GM23338 (cell line): ENCODE measurements at regions not wholly inside any gene's neighbourhood (a gene's known extent, or its start where the extent isn't known, plus 50 kb on each side); places are given as distances from the start of the nearest gene placed in this dataset.

Experiments used
- ATAC-seq: fragments of 200-7000 bp; cut with Tn5 transposase; 3 replicates; pipeline ENCODE4 v1.9.1; 2020
- DNase-seq: peaks from one replicate; pipeline ENCODE4 v3.0.0-alpha.2; 2015; ENCODE audit warnings: low spot score
- H2AFZ ChIP-seq: fragments of 200-600 bp; sonication (generic); 2 replicates; pipeline ENCODE4 v1.8.0; 2016; ENCODE audit warnings: antibody characterized with exemption, mild to moderate bottlenecking, moderate library complexity
- H3F3A ChIP-seq: fragments of 200-600 bp; sonication (generic); replicated peaks from 2 replicates; pipeline ENCODE4 v1.8.0; 2017; ENCODE audit warnings: antibody characterized with exemption, mixed run types, low read depth
- H3K27ac ChIP-seq: fragments of 200-600 bp; sonication (generic); 2 replicates; pipeline ENCODE4 v1.6.1; 2016; ENCODE audit warnings: low read depth
- H3K27me3 ChIP-seq: fragments of 200-600 bp; sonication (generic); 2 replicates; pipeline ENCODE4 v1.8.0; 2016; ENCODE audit warnings: mild to moderate bottlenecking, mixed run types, moderate library complexity; ENCODE audit not compliant: insufficient read depth
- H3K36me3 ChIP-seq: fragments of 200-600 bp; sonication (generic); 2 replicates; pipeline ENCODE4 v1.8.0; 2016; ENCODE audit warnings: mild to moderate bottlenecking; ENCODE audit not compliant: insufficient read depth
- H3K4me1 ChIP-seq: fragments of 200-600 bp; sonication (generic); 2 replicates; pipeline ENCODE4 v1.8.0; 2016; ENCODE audit warnings: mild to moderate bottlenecking, moderate library complexity; ENCODE audit not compliant: insufficient read depth
- H3K4me2 ChIP-seq: fragments of 200-600 bp; sonication (generic); 2 replicates; pipeline ENCODE4 v1.7.1; 2017; ENCODE audit warnings: mixed run types
- H3K4me3 ChIP-seq: fragments of 200-600 bp; sonication (generic); 2 replicates; pipeline ENCODE4 v1.6.1; 2016; ENCODE audit warnings: mixed run types
- H3K79me2 ChIP-seq: fragments of 200-600 bp; sonication (generic); replicated peaks from 2 replicates; pipeline ENCODE4 v1.8.0; 2017; ENCODE audit warnings: mild to moderate bottlenecking; ENCODE audit not compliant: insufficient read depth
- H3K9me2 ChIP-seq: fragments of 200-600 bp; sonication (generic); 2 replicates; pipeline ENCODE4 v1.8.0; 2017; ENCODE audit not compliant: insufficient read depth
- H4K20me1 ChIP-seq: fragments of 200-600 bp; sonication (generic); replicated peaks from 2 replicates; pipeline ENCODE4 v1.8.0; 2017; ENCODE audit warnings: mild to moderate bottlenecking; ENCODE audit not compliant: insufficient read depth
- H3K27ac Mint-ChIP-seq: 2 replicates; pipeline ENCODE4 v1.8.0; 2020; ENCODE audit warnings: inconsistent platforms, mild to moderate bottlenecking, moderate library complexity, mixed read lengths
- H3K27me3 Mint-ChIP-seq: 3 replicates; pipeline ENCODE4 v1.8.0; 2022; ENCODE audit warnings: low read depth, mild to moderate bottlenecking, moderate library complexity, mixed read lengths, inconsistent platforms; ENCODE audit not compliant: insufficient read depth, poor library complexity
- H3K36me3 Mint-ChIP-seq: 3 replicates; pipeline ENCODE4 v1.8.0; 2021; ENCODE audit warnings: low read depth, mild to moderate bottlenecking, inconsistent platforms, moderate library complexity, mixed read lengths
- H3K4me1 Mint-ChIP-seq: 3 replicates; pipeline ENCODE4 v1.8.0; 2020; ENCODE audit warnings: mild to moderate bottlenecking, inconsistent platforms, mixed read lengths
- H3K4me3 Mint-ChIP-seq: 3 replicates; pipeline ENCODE4 v1.8.0; 2021; ENCODE audit warnings: moderate library complexity, mild to moderate bottlenecking, inconsistent platforms, mixed read lengths
- H3K9me3 Mint-ChIP-seq: 3 replicates; pipeline ENCODE4 v1.8.0; 2020; ENCODE audit warnings: moderate library complexity, mild to moderate bottlenecking, inconsistent platforms, mixed read lengths
- CREB1 ChIP-seq: fragments of 250-450 bp; sonication (Bioruptor Pico); IDR thresholded peaks from 2 replicates; pipeline ENCODE4 v1.5.0; 2020; ENCODE audit warnings: low read depth, mild to moderate bottlenecking, moderate library complexity
- EZH2 ChIP-seq: fragments of 200-600 bp; sonication (generic); IDR thresholded peaks from one replicate; pipeline ENCODE4 v1.8.0; 2017; ENCODE audit warnings: antibody characterized with exemption, mild to moderate bottlenecking, low read depth; ENCODE audit not compliant: unreplicated experiment
- EZH2phosphoT487 ChIP-seq: fragments of 200-600 bp; sonication (generic); IDR thresholded peaks from one replicate; pipeline ENCODE4 v1.8.1; 2018; ENCODE audit warnings: antibody characterized with exemption; ENCODE audit not compliant: unreplicated experiment
- JUNB ChIP-seq: IDR thresholded peaks from one replicate; pipeline ENCODE4 v1.6.1; 2016; ENCODE audit warnings: antibody characterized with exemption; ENCODE audit not compliant: unreplicated experiment
- NANOG ChIP-seq: IDR thresholded peaks from 2 replicates; pipeline ENCODE4 v1.6.1; 2016; ENCODE audit warnings: antibody characterized with exemption, borderline replicate concordance
- POLR2AphosphoS5 ChIP-seq: IDR thresholded peaks from 2 replicates; pipeline ENCODE4 v1.6.1; 2016; ENCODE audit warnings: antibody characterized with exemption, low read depth
- STAT1 ChIP-seq: IDR thresholded peaks from one replicate; pipeline ENCODE4 v1.6.1; 2016; ENCODE audit warnings: antibody characterized with exemption; ENCODE audit not compliant: unreplicated experiment
- ZNF114 ChIP-seq: fragments of 250-450 bp; sonication (Bioruptor Pico); IDR thresholded peaks from 2 replicates; pipeline ENCODE4 v1.5.0; 2020; ENCODE audit warnings: mild to moderate bottlenecking, moderate library complexity
- ZNF331 ChIP-seq: fragments of 250-450 bp; sonication (Bioruptor Pico); IDR thresholded peaks from 2 replicates; pipeline ENCODE4 v1.5.0; 2020; ENCODE audit warnings: low read depth, mild to moderate bottlenecking, moderate library complexity
- TF ChIP-seq, protein P1 (sequence below), 2 experiments: fragments of 200-600 bp in 1 of 2; sonication (generic) in 1 of 2; conservative IDR thresholded peaks; 2 replicates each; pipeline versions ENCODE4 v1.5.1 to v1.6.1; 2016 to 2017; ENCODE audit warnings: antibody characterized with exemption in 2 of 2, low read depth in 2 of 2, mild to moderate bottlenecking in 2 of 2, moderate library complexity in 1 of 2
- TF ChIP-seq, protein P2 (sequence below): IDR thresholded peaks from 2 replicates; pipeline ENCODE4 v1.6.1; 2016; ENCODE audit warnings: antibody characterized with exemption
- TF ChIP-seq, protein P3 (sequence below): fragments of 250-450 bp; sonication (Bioruptor Pico); IDR thresholded peaks from 2 replicates; pipeline ENCODE4 v1.5.0; 2020; ENCODE audit warnings: mild to moderate bottlenecking, moderate library complexity
- TF ChIP-seq, protein P4 (sequence below): IDR thresholded peaks from one replicate; pipeline ENCODE4 v1.6.1; 2018; ENCODE audit warnings: antibody characterized with exemption; ENCODE audit not compliant: unreplicated experiment

DNA sequence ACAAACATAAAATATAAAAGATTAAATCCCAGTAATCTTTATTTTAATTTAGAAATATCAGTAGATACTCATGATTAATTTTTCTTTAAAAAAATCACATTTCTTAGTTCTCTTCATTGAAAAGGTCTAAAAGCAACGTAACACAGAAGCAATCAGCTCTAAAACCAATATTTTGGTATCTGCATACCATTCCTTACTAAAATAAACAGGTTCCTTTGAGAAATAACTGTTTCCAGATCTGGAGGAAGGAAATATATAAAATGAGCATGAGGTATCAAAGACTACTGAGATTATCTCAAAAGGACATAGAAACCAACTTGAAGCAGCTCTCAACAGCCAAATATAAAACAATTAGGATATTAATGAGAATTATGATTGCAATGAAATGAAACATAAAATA lies 301.0 kb upstream of the GNAI1 start:
- no peak for ATAC-seq
- no peaks in the 10 kb centered on the region for H3K27me3 ChIP-seq
- no peak overlapping the region for H3K4me3 ChIP-seq
- no peak overlapping the region for H3K27ac Mint-ChIP-seq
- H3K27me3 Mint-ChIP-seq, result no peaks in the 10 kb centered on the region
- no peak overlapping the region for H2AFZ ChIP-seq
- no peaks in the 10 kb centered on the region for H3F3A ChIP-seq
- no peaks in the 10 kb centered on the region for H3K4me1 Mint-ChIP-seq
- no peaks in the 10 kb centered on the region for H3K9me2 ChIP-seq
- no peaks in the 10 kb centered on the region for H3K79me2 ChIP-seq
- H3K4me3 Mint-ChIP-seq, result no peak overlapping the region
- H3K4me1 ChIP-seq, result no peaks in the 10 kb centered on the region
- no peaks in the 10 kb centered on the region for H3K36me3 Mint-ChIP-seq
- H4K20me1 ChIP-seq, result no peaks in the 10 kb centered on the region
- no peak for DNase-seq
- no peaks in the 10 kb centered on the region for H3K9me3 Mint-ChIP-seq
- TF ChIP-seq POLR2AphosphoS5 (no peak), STAT1 (no peak), EZH2 (no peak), ZNF331 (CRISPR knock-in tag) (no peak), ZNF114 (CRISPR knock-in tag) (no peak), JUNB (no peak), EZH2phosphoT487 (no peak), CREB1 (no peak), NANOG (no peak)
- TF ChIP-seq, protein P1, sequence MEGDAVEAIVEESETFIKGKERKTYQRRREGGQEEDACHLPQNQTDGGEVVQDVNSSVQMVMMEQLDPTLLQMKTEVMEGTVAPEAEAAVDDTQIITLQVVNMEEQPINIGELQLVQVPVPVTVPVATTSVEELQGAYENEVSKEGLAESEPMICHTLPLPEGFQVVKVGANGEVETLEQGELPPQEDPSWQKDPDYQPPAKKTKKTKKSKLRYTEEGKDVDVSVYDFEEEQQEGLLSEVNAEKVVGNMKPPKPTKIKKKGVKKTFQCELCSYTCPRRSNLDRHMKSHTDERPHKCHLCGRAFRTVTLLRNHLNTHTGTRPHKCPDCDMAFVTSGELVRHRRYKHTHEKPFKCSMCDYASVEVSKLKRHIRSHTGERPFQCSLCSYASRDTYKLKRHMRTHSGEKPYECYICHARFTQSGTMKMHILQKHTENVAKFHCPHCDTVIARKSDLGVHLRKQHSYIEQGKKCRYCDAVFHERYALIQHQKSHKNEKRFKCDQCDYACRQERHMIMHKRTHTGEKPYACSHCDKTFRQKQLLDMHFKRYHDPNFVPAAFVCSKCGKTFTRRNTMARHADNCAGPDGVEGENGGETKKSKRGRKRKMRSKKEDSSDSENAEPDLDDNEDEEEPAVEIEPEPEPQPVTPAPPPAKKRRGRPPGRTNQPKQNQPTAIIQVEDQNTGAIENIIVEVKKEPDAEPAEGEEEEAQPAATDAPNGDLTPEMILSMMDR (conservative IDR thresholded peaks at IDR 0.05; ENCODE audit: low read depth in 2 of 2), result no peak
- TF ChIP-seq, protein P2, sequence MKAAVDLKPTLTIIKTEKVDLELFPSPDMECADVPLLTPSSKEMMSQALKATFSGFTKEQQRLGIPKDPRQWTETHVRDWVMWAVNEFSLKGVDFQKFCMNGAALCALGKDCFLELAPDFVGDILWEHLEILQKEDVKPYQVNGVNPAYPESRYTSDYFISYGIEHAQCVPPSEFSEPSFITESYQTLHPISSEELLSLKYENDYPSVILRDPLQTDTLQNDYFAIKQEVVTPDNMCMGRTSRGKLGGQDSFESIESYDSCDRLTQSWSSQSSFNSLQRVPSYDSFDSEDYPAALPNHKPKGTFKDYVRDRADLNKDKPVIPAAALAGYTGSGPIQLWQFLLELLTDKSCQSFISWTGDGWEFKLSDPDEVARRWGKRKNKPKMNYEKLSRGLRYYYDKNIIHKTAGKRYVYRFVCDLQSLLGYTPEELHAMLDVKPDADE, result no peak
- TF ChIP-seq, protein P3, sequence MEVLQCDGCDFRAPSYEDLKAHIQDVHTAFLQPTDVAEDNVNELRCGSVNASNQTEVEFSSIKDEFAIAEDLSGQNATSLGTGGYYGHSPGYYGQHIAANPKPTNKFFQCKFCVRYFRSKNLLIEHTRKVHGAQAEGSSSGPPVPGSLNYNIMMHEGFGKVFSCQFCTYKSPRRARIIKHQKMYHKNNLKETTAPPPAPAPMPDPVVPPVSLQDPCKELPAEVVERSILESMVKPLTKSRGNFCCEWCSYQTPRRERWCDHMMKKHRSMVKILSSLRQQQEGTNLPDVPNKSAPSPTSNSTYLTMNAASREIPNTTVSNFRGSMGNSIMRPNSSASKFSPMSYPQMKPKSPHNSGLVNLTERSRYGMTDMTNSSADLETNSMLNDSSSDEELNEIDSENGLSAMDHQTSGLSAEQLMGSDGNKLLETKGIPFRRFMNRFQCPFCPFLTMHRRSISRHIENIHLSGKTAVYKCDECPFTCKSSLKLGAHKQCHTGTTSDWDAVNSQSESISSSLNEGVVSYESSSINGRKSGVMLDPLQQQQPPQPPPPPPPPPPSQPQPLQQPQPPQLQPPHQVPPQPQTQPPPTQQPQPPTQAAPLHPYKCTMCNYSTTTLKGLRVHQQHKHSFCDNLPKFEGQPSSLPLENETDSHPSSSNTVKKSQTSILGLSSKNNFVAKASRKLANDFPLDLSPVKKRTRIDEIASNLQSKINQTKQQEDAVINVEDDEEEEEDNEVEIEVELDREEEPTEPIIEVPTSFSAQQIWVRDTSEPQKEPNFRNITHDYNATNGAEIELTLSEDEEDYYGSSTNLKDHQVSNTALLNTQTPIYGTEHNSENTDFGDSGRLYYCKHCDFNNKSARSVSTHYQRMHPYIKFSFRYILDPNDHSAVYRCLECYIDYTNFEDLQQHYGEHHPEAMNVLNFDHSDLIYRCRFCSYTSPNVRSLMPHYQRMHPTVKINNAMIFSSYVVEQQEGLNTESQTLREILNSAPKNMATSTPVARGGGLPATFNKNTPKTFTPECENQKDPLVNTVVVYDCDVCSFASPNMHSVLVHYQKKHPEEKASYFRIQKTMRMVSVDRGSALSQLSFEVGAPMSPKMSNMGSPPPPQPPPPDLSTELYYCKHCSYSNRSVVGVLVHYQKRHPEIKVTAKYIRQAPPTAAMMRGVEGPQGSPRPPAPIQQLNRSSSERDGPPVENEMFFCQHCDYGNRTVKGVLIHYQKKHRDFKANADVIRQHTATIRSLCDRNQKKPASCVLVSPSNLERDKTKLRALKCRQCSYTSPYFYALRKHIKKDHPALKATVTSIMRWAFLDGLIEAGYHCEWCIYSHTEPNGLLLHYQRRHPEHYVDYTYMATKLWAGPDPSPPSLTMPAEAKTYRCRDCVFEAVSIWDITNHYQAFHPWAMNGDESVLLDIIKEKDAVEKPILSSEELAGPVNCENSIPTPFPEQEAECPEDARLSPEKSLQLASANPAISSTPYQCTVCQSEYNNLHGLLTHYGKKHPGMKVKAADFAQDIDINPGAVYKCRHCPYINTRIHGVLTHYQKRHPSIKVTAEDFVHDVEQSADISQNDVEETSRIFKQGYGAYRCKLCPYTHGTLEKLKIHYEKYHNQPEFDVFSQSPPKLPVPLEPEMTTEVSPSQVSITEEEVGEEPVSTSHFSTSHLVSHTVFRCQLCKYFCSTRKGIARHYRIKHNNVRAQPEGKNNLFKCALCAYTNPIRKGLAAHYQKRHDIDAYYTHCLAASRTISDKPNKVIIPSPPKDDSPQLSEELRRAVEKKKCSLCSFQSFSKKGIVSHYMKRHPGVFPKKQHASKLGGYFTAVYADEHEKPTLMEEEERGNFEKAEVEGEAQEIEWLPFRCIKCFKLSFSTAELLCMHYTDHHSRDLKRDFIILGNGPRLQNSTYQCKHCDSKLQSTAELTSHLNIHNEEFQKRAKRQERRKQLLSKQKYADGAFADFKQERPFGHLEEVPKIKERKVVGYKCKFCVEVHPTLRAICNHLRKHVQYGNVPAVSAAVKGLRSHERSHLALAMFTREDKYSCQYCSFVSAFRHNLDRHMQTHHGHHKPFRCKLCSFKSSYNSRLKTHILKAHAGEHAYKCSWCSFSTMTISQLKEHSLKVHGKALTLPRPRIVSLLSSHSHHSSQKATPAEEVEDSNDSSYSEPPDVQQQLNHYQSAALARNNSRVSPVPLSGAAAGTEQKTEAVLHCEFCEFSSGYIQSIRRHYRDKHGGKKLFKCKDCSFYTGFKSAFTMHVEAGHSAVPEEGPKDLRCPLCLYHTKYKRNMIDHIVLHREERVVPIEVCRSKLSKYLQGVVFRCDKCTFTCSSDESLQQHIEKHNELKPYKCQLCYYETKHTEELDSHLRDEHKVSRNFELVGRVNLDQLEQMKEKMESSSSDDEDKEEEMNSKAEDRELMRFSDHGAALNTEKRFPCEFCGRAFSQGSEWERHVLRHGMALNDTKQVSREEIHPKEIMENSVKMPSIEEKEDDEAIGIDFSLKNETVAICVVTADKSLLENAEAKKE (CRISPR knock-in tag), result no peak
- TF ChIP-seq, protein P4, sequence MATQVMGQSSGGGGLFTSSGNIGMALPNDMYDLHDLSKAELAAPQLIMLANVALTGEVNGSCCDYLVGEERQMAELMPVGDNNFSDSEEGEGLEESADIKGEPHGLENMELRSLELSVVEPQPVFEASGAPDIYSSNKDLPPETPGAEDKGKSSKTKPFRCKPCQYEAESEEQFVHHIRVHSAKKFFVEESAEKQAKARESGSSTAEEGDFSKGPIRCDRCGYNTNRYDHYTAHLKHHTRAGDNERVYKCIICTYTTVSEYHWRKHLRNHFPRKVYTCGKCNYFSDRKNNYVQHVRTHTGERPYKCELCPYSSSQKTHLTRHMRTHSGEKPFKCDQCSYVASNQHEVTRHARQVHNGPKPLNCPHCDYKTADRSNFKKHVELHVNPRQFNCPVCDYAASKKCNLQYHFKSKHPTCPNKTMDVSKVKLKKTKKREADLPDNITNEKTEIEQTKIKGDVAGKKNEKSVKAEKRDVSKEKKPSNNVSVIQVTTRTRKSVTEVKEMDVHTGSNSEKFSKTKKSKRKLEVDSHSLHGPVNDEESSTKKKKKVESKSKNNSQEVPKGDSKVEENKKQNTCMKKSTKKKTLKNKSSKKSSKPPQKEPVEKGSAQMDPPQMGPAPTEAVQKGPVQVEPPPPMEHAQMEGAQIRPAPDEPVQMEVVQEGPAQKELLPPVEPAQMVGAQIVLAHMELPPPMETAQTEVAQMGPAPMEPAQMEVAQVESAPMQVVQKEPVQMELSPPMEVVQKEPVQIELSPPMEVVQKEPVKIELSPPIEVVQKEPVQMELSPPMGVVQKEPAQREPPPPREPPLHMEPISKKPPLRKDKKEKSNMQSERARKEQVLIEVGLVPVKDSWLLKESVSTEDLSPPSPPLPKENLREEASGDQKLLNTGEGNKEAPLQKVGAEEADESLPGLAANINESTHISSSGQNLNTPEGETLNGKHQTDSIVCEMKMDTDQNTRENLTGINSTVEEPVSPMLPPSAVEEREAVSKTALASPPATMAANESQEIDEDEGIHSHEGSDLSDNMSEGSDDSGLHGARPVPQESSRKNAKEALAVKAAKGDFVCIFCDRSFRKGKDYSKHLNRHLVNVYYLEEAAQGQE, result no peak
- no peaks in the 10 kb centered on the region for H3K36me3 ChIP-seq
- H3K27ac ChIP-seq, result no peak overlapping the region
- no peak overlapping the region for H3K4me2 ChIP-seq
